ENCODE measurements at regions not wholly inside any gene's neighbourhood (a gene's known extent, or its start where the extent isn't known, plus 50 kb on each side); places are given as distances from the start of the nearest gene placed in this dataset.

- no peak for DNase-seq (ENCODE audit: low spot score)
- ATAC-seq, result no peak
- Mint-ChIP-seq H3K4me3 (no peak overlapping the region), H3K9me3 (no peaks in the 10 kb centered on the region), H3K27me3 (no peaks in the 10 kb centered on the region), H3K4me1 (ENCODE audit: low read depth in 2 of 2) (no peaks in the 10 kb centered on the region), H3K27ac (no peak overlapping the region), H3K36me3 (no peaks in the 10 kb centered on the region)
Observed at GRCh38 chr9:115362101-115362500, 244.1 kb upstream of the TNC start.

DNA sequence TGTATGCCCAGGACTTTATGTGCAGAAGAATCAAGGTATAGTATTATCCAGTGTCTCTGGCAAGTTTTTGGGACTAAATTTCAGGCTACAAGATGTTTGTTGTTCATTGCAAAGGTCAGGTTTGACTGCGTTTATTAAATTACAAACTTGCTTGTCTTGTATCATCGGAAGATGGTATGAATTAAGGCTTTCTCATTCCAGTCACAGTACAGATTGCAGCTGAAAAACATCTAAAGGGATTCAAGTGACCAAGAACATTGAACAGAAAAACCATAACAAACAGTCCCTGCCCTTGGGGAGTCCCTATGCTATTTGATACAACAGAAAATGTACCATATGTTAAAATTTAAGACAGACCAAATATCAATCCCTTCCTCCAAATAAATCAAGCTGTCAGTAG lies 244.7 kb upstream of the TNC start:
- Mint-ChIP-seq H3K4me1 (ENCODE audit: low read depth in 2 of 2) (no peaks in the 10 kb centered on the region), H3K9me3 (no peaks in the 10 kb centered on the region)
- ATAC-seq, result no peak

DNA sequence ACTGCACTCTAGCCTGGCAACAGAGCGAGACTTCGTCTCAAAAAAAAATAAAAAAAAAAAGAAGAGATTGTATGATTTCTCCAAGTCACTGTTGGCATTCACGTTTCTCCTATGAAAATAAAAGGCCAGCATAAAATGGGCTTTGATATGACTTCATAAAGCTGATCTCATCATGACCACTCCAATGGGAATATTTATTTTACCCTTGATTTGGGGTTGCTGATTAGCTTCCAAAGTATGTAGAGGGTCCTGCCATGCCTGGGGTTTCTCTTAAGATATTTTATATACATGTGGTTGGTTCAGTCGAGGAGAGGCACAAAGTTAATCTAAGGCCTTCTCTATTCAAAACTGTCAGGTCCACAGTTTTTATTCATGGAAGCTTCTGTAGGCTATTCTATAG lies 247.0 kb upstream of the TNC start:
- ATAC-seq, result no peak
- no peaks in the 10 kb centered on the region for H3K4me1 Mint-ChIP-seq (ENCODE audit: low read depth in 2 of 2)
- H3K36me3 Mint-ChIP-seq, result no peaks in the 10 kb centered on the region
- no peaks in the 10 kb centered on the region for H3K9me3 Mint-ChIP-seq
- no peak overlapping the region for H3K27ac Mint-ChIP-seq
- H3K4me3 Mint-ChIP-seq, result no peak overlapping the region
- no peaks in the 10 kb centered on the region for H3K27me3 Mint-ChIP-seq
- DNase-seq (ENCODE audit: low spot score), result no peak

More for the DNA sequence above, 244.7 kb upstream of the TNC start:
- Mint-ChIP-seq H3K27ac (no peak overlapping the region), H3K27me3 (no peaks in the 10 kb centered on the region), H3K4me3 (no peak overlapping the region), H3K36me3 (no peaks in the 10 kb centered on the region)
- no peak for DNase-seq (ENCODE audit: low spot score)

DNA sequence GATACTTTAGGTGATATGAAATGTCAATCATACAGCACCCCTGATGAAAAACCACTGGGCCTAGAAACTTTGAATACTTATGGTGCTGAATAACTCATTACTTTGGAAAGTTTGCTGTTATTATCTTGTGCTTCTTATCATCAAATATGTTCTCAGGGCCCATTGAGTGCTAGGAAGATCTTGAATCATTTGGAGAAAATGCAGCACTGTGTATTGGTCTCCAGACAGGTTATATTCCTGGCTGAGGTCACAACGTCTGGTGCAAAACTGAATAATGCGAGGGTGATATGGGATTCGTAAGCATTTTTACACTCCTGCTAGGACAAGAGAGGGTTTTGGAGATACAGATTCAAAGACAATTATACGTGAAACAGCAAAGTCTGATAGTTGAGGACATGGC lies 249.4 kb upstream of the TNC start:
- no peaks in the 10 kb centered on the region for H3K36me3 Mint-ChIP-seq
- no peak overlapping the region for H3K27ac Mint-ChIP-seq
- no peak for DNase-seq (ENCODE audit: low spot score)
- H3K27me3 Mint-ChIP-seq, result peaks cover 0 to 7% of the 10 kb centered on the region in 2 donors
- ATAC-seq, result no peak
- H3K9me3 Mint-ChIP-seq, result no peaks in the 10 kb centered on the region
- no peak overlapping the region for H3K4me3 Mint-ChIP-seq
- no peaks in the 10 kb centered on the region for H3K4me1 Mint-ChIP-seq (ENCODE audit: low read depth in 2 of 2)

GRCh38 chr9:115367780-115368525 lies 250.0 kb upstream of the TNC start:
- no peaks in the 10 kb centered on the region for H3K9me3 Mint-ChIP-seq
- no peak overlapping the region for H3K27ac Mint-ChIP-seq
- peaks cover 0 to 7% of the 10 kb centered on the region in 2 donors for H3K27me3 Mint-ChIP-seq
- ATAC-seq (no peak), DNase-seq (ENCODE audit: low spot score) (no peak)
- H3K36me3 Mint-ChIP-seq, result no peaks in the 10 kb centered on the region
- no peaks in the 10 kb centered on the region for H3K4me1 Mint-ChIP-seq (ENCODE audit: low read depth in 2 of 2)
- H3K4me3 Mint-ChIP-seq, result no peak overlapping the region

DNA sequence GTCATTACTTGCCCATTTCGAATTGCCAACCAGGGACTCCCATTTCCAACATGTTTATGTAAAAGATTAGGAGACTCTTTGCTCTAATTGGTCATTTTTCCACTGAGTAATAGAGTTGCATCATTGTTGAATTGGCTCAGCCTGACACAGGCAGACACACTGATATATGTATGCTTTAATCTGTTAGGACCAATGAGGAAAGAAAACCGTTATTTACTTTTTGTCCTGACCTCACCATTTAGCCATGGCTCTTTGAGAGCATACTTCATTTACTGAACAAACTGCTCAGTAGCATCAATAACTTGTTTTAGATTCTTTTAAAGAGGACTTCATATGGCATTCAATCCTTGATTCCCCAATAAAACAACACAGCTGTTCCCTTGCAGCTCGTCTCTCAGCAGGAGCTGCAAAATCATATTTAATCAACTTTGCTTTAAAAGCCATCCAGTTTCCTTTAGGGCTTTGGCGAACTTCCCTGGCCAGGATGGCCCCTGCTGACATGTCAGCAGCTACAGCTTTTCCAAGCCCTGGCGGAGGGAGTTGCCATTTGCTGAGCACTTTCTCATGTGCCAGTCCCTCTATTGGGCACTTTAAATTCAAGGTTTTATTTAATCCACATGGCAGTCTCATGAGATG lies 251.5 kb upstream of the TNC start:
- Mint-ChIP-seq H3K4me1 (ENCODE audit: low read depth in 2 of 2) (no peaks in the 10 kb centered on the region), H3K9me3 (no peaks in the 10 kb centered on the region), H3K27ac (no peak overlapping the region), H3K36me3 (no peaks in the 10 kb centered on the region), H3K4me3 (no peak overlapping the region), H3K27me3 (peaks cover 0 to 7% of the 10 kb centered on the region in 2 donors)
- ATAC-seq, result no peak
- DNase-seq (ENCODE audit: low spot score), result no peak

- Mint-ChIP-seq H3K4me3 (no peak overlapping the region), H3K27me3 (peaks cover 0 to 7% of the 10 kb centered on the region in 2 donors)
Observed at GRCh38 chr9:115373000-115373709, 255.2 kb upstream of the TNC start.

DNA sequence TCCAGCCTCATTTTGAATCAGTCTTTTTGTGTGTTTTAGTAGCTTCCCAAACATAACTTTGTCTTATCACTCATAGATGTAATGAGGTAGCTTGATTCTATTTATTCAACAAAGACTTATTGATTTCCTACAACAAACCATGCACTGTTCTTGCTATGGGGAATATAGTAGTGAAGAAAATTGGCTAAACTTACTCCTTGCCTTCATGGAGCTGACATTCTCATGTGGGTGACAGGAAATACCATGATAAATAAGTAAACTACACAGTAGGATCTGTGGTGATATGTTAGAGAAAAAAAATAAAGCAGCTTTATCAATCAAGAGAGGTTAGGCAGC lies 255.7 kb upstream of the TNC start:
- H3K4me3 Mint-ChIP-seq, result no peak overlapping the region
- no peaks in the 10 kb centered on the region for H3K4me1 Mint-ChIP-seq (ENCODE audit: low read depth in 2 of 2)
- no peak for ATAC-seq
- peaks cover 0 to 7% of the 10 kb centered on the region in 2 donors for H3K27me3 Mint-ChIP-seq
- no peaks in the 10 kb centered on the region for H3K36me3 Mint-ChIP-seq
- no peak for DNase-seq (ENCODE audit: low spot score)
- no peaks in the 10 kb centered on the region for H3K9me3 Mint-ChIP-seq
- no peak overlapping the region for H3K27ac Mint-ChIP-seq

More at GRCh38 chr9:115373000-115373709, 255.2 kb upstream of the TNC start:
- Mint-ChIP-seq H3K36me3 (no peaks in the 10 kb centered on the region), H3K9me3 (no peaks in the 10 kb centered on the region), H3K27ac (no peak overlapping the region), H3K4me1 (ENCODE audit: low read depth in 2 of 2) (no peaks in the 10 kb centered on the region)
- peak in 1 of 2 donors; percentile 61 for ATAC-seq
- DNase-seq (ENCODE audit: low spot score), result no peak

DNA sequence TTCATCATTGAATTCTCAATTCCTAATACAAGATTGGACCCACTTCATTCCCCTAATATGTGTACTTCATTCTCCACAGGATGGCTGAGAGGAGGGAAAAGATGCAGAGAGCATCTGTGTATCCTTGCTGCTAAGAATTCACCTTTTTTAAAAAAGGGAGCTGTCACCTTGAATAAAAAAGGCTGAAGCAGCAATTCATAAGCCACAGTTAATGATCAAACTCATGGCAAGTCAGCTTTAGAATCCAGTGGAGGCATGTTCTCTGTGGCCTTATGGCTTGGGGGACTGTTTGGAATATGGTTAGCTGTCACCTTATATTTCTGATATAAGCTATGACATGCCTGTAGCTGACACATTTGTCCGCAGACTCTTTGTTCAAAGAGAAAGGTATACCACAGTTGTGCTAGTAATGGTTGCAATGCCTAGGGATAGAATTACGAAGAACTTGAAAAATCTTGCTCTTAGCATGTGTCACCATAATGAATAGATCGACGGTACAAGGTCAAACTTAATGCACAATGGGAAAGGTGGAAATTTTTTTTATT lies 256.8 kb upstream of the TNC start:
- ATAC-seq (no peak), DNase-seq (ENCODE audit: low spot score) (no peak)
- no peaks in the 10 kb centered on the region for H3K9me3 Mint-ChIP-seq
- no peak overlapping the region for H3K27ac Mint-ChIP-seq
- H3K4me3 Mint-ChIP-seq, result no peak overlapping the region
- H3K27me3 Mint-ChIP-seq, result peaks cover 0 to 7% of the 10 kb centered on the region in 2 donors
- no peaks in the 10 kb centered on the region for H3K36me3 Mint-ChIP-seq
- H3K4me1 Mint-ChIP-seq (ENCODE audit: low read depth in 2 of 2), result no peaks in the 10 kb centered on the region

DNA sequence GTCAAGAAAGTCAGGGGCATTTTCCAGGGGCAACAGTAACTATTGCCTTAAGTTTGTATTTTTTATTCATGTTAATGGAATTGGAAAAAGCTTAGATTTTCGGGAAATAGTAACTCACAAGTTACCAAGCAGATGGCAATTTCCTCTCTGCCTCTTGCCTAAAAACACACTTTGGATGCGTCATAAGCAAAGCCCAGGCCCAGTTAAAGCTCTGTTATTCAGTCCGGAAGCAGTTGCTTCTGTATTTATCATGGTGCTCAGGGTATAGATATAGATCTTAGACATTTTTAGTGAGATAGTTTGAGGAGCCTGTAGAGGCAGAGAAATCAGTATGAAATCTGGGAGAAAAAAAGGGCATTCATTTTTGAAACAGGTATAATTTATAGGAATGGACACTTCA lies 260.3 kb upstream of the TNC start:
- no peak for DNase-seq (ENCODE audit: low spot score)
- no peak for ATAC-seq
- no peak overlapping the region for H3K4me3 Mint-ChIP-seq
- no peak overlapping the region for H3K27ac Mint-ChIP-seq
- H3K9me3 Mint-ChIP-seq, result peaks cover 6% of the 10 kb centered on the region
- H3K36me3 Mint-ChIP-seq, result no peaks in the 10 kb centered on the region
- H3K4me1 Mint-ChIP-seq (ENCODE audit: low read depth in 2 of 2), result no peaks in the 10 kb centered on the region
- H3K27me3 Mint-ChIP-seq, result no peaks in the 10 kb centered on the region

- no peak overlapping the region for H3K27ac Mint-ChIP-seq
- no peaks in the 10 kb centered on the region for H3K36me3 Mint-ChIP-seq
- H3K4me3 Mint-ChIP-seq, result no peak overlapping the region
- no peaks in the 10 kb centered on the region for H3K27me3 Mint-ChIP-seq
- H3K4me1 Mint-ChIP-seq (ENCODE audit: low read depth in 2 of 2), result no peaks in the 10 kb centered on the region
- H3K9me3 Mint-ChIP-seq, result peaks cover 6% of the 10 kb centered on the region
- no peak for ATAC-seq
- DNase-seq (ENCODE audit: low spot score), result no peak
Observed at GRCh38 chr9:115378758-115379157, 260.8 kb upstream of the TNC start.

GRCh38 chr9:115379719-115380118 lies 261.8 kb upstream of the TNC start:
- Mint-ChIP-seq H3K36me3 (no peaks in the 10 kb centered on the region), H3K4me3 (no peak overlapping the region), H3K9me3 (peaks cover 6% of the 10 kb centered on the region), H3K27me3 (no peaks in the 10 kb centered on the region), H3K27ac (no peak overlapping the region), H3K4me1 (ENCODE audit: low read depth in 2 of 2) (no peaks in the 10 kb centered on the region)
- ATAC-seq (no peak), DNase-seq (ENCODE audit: low spot score) (no peak)

- Mint-ChIP-seq H3K36me3 (no peaks in the 10 kb centered on the region), H3K4me3 (no peak overlapping the region), H3K27me3 (no peaks in the 10 kb centered on the region), H3K27ac (no peak overlapping the region), H3K9me3 (peaks cover 6% of the 10 kb centered on the region), H3K4me1 (ENCODE audit: low read depth in 2 of 2) (no peaks in the 10 kb centered on the region)
- no peak for DNase-seq (ENCODE audit: low spot score)
- no peak for ATAC-seq
Observed at GRCh38 chr9:115382865-115383264, 264.9 kb upstream of the TNC start.

Data from natural killer cell treated with Interleukin-12 subunit alpha and Interleukin-12 subunit beta and Interleukin-15 and Interleukin-18, amount 100 ng/mL, for 72 hours (primary cell).